Upper lobe of left lung (tissue), 6 donors: ENCODE measurements at regions not wholly inside any gene's neighbourhood (a gene's known extent, or its start where the extent isn't known, plus 50 kb on each side); places are given as distances from the start of the nearest gene placed in this dataset.

ENCODE experiments used
- ATAC-seq, 2 donors: fragments of 200-7000 bp; cut with Tn5 transposase; one replicate each; pipeline ENCODE4 v1.9.1; 2022; ENCODE audit warnings: mild to moderate bottlenecking in 2 of 2, moderate library complexity in 2 of 2; ENCODE audit not compliant: low FRiP score in 2 of 2
- DNase-seq, 2 donors: peaks; one replicate each; pipeline ENCODE4 v3.0.0-alpha.2; 2019 to 2020
- H3K27ac ChIP-seq, 4 donors: fragments of 200-600 bp; sonication (generic); one replicate each; pipeline ENCODE4 v1.5.1; 2016 to 2019
- H3K27me3 ChIP-seq, 4 donors: fragments of 200-600 bp; sonication (generic); one replicate each; pipeline ENCODE4 v1.5.1; 2017 to 2019
- H3K36me3 ChIP-seq, 4 donors: fragments of 200-600 bp; sonication (generic); one replicate each; pipeline ENCODE4 v1.5.1; 2016 to 2019
- H3K4me1 ChIP-seq, 4 donors: fragments of 200-600 bp; sonication (generic); one replicate each; pipeline ENCODE4 v1.5.1; 2018 to 2019
- H3K4me3 ChIP-seq, 4 donors: fragments of 200-600 bp; sonication (generic); one replicate each; pipeline ENCODE4 v1.5.1; 2017 to 2019; ENCODE audit warnings: mild to moderate bottlenecking in 2 of 4, moderate library complexity in 1 of 4
- H3K9me3 ChIP-seq, 4 donors: fragments of 200-600 bp; sonication (generic); one replicate each; pipeline ENCODE4 v1.5.1; 2018 to 2019
- CTCF ChIP-seq, 6 experiments: fragments of 450-650 bp in 4 of 6; fragments of 200-600 bp in 2 of 6; sonication (generic) in 2 of 6; IDR thresholded peaks; one replicate each; pipeline ENCODE4 v1.5.1; 2016 to 2019; ENCODE audit warnings: antibody characterized with exemption in 6 of 6
- EP300 ChIP-seq, 4 donors: sonication (generic); formaldehyde crosslinking; IDR thresholded peaks; one replicate each; pipeline ENCODE4 v1.5.1; 2017; ENCODE audit warnings: antibody characterized with exemption in 4 of 4, control low read depth in 2 of 4
- POLR2A ChIP-seq, 4 donors: fragments of 450-650 bp; IDR thresholded peaks; one replicate each; pipeline ENCODE4 v1.5.1; 2016 to 2017; ENCODE audit warnings: antibody characterized with exemption in 4 of 4, mild to moderate bottlenecking in 2 of 4
- POLR2AphosphoS5 ChIP-seq, 2 donors: sonication (generic); formaldehyde crosslinking; IDR thresholded peaks; one replicate each; pipeline ENCODE4 v1.5.1; 2017; ENCODE audit warnings: antibody characterized with exemption in 2 of 2
- WGBS, 2 donors: methylation state at CpG; one replicate each; pipeline ENCODE4 v1.1.5; 2017 to 2018; 5-methylcytosine and 5-hydroxymethylcytosine counted together
- donor health status: DM: no; HTN: no; CAD: no; lungs with moderate emphysema.
- donor health status: DM: no; HTN: yes; CAD: no; lungs with severe emphysema.

- Histone ChIP-seq H3K36me3 (no peaks in the 10 kb centered on the region), H3K4me3 (no peak overlapping the region), H3K9me3 (no peaks in the 10 kb centered on the region), H3K4me1 (peaks cover 0 to 10% (median 0%) of the 10 kb centered on the region in 4 donors), H3K27me3 (peaks cover 0 to 37% (median 4%) of the 10 kb centered on the region in 4 donors), H3K27ac (no peak overlapping the region)
- TF ChIP-seq CTCF (IDR thresholded peaks at IDR 0.05) (no peak), POLR2A (IDR thresholded peaks at IDR 0.05) (no peak), EP300 (IDR thresholded peaks at IDR 0.05) (no peak), POLR2AphosphoS5 (IDR thresholded peaks at IDR 0.05) (no peak)
- peak in 1 of 2 donors; percentile 15 for DNase-seq
- ATAC-seq: no peak
- 85 to 89% methylated on average over 8 to 14 of the region's 22 CpGs for WGBS, 2 donors
Observed at GRCh38 chr4:3869661-3870566, 103.7 kb downstream of the ADRA2C start.

- Histone ChIP-seq H3K36me3 (no peaks in the 10 kb centered on the region), H3K4me3 (no peak overlapping the region), H3K4me1 (peaks cover 0 to 10% (median 0%) of the 10 kb centered on the region in 4 donors), H3K9me3 (no peaks in the 10 kb centered on the region), H3K27ac (no peak overlapping the region), H3K27me3 (peaks cover 0 to 37% (median 4%) of the 10 kb centered on the region in 4 donors)
- ATAC-seq (no peak), DNase-seq (peak in 1 of 2 donors; percentile 8)
- WGBS, 2 donors: 82 to 85% methylated on average over 9 of the region's 9 CpGs
- TF ChIP-seq EP300 (IDR thresholded peaks at IDR 0.05) (no peak), POLR2A (IDR thresholded peaks at IDR 0.05) (no peak), POLR2AphosphoS5 (IDR thresholded peaks at IDR 0.05) (no peak), CTCF (IDR thresholded peaks at IDR 0.05) (no peak)
Observed at GRCh38 chr4:3870567-3870962, 104.4 kb downstream of the ADRA2C start.

GRCh38 chr4:3871181-3871852 lies 105.1 kb downstream of the ADRA2C start:
- ATAC-seq (no peak), DNase-seq (peak; percentile 15 to 78)
- 10 to 21% methylated on average over 9 to 32 of the region's 53 CpGs for WGBS, 2 donors
- H3K27ac ChIP-seq: no peak overlapping the region
- no peak overlapping the region for H3K4me3 ChIP-seq
- TF ChIP-seq CTCF (IDR thresholded peaks at IDR 0.05): no peak
- no peaks in the 10 kb centered on the region for H3K9me3 ChIP-seq
- H3K27me3 ChIP-seq: peaks cover 0 to 37% (median 4%) of the 10 kb centered on the region in 4 donors
- H3K36me3 ChIP-seq: no peaks in the 10 kb centered on the region
- peaks cover 0 to 10% (median 0%) of the 10 kb centered on the region in 4 donors for H3K4me1 ChIP-seq

- DNase-seq: peak; percentile 13 to 71
- no peak for ATAC-seq
Observed at GRCh38 chr4:3871881-3872833, 106.0 kb downstream of the ADRA2C start.

More at GRCh38 chr4:3871881-3872833, 106.0 kb downstream of the ADRA2C start:
- no peak for TF ChIP-seq POLR2A (IDR thresholded peaks at IDR 0.05)
- Histone ChIP-seq H3K27me3 (peaks cover 0 to 37% (median 4%) of the 10 kb centered on the region in 4 donors), H3K9me3 (no peaks in the 10 kb centered on the region), H3K4me1 (peaks cover 0 to 10% (median 0%) of the 10 kb centered on the region in 4 donors), H3K27ac (no peak overlapping the region), H3K36me3 (no peaks in the 10 kb centered on the region), H3K4me3 (no peak overlapping the region)
- 12 to 63% methylated on average over 6 to 55 of the region's 59 CpGs for WGBS, 2 donors
